ENCODE measurements at regions not wholly inside any gene's neighbourhood (a gene's known extent, or its start where the extent isn't known, plus 50 kb on each side); places are given as distances from the start of the nearest gene placed in this dataset.

GRCh38 chr5:133818869-133819600 is 149.4 kb downstream of the C5orf15 start:
- no peak overlapping the region for H3K4me3 Mint-ChIP-seq
- ATAC-seq (no peak), DNase-seq (no peak)
- H3K4me1 Mint-ChIP-seq: peaks cover 52% of the 10 kb centered on the region
- peaks cover 6% of the 10 kb centered on the region for H3K27me3 Mint-ChIP-seq
- H3K9me3 Mint-ChIP-seq: no peaks in the 10 kb centered on the region
- H3K27ac Mint-ChIP-seq: no peak overlapping the region

DNA sequence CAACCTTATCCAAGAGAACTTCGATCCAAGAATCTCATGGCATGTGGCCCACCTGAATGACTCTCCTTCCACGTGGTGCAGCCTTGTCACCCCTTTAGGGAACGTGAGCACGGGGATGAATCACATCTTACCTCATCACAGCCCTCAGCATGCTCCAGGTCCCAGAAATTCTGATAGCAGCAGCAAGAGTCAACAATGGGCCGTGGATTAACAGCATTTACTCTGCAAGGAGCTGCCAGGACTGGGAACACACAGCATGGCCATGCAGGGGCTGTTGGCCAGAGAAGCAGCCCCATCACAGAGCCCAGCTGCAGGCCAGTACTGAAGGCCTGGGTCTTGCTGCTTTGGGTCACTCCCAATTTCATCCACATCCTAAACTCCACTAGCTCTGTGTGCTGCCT is 150.4 kb downstream of the C5orf15 start:
- peaks cover 10% of the 10 kb centered on the region for H3K27me3 Mint-ChIP-seq
- ATAC-seq: no peak

DNA sequence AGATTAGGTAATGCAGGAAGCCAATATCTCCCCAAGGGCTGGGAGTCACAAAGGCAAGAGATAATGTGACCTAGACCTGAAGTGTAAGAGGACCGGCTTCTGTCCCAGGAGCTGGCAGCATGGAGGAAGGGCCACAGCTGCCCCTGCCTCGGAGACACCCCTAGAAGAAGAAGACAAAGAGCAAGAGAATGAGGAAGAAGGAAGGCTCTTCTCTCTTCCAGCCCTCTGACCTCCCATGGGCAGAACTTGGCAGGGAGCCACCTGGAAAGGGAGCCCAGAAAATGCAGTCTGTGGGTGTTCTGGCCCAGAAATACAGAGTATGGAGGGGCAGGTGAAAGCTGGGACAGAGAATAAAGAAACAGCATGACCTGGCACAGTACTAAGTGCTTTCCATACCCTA is 151.0 kb downstream of the C5orf15 start:
- Mint-ChIP-seq H3K27ac (no peak overlapping the region), H3K4me3 (no peak overlapping the region), H3K27me3 (peaks cover 10% of the 10 kb centered on the region), H3K4me1 (peaks cover 39% of the 10 kb centered on the region), H3K9me3 (no peaks in the 10 kb centered on the region)
- ATAC-seq: no peak
- no peak for DNase-seq

More for the DNA sequence above, 150.4 kb downstream of the C5orf15 start:
- no peak for DNase-seq
- Mint-ChIP-seq H3K4me3 (no peak overlapping the region), H3K27ac (no peak overlapping the region), H3K9me3 (no peaks in the 10 kb centered on the region), H3K4me1 (peaks cover 45% of the 10 kb centered on the region)

DNA sequence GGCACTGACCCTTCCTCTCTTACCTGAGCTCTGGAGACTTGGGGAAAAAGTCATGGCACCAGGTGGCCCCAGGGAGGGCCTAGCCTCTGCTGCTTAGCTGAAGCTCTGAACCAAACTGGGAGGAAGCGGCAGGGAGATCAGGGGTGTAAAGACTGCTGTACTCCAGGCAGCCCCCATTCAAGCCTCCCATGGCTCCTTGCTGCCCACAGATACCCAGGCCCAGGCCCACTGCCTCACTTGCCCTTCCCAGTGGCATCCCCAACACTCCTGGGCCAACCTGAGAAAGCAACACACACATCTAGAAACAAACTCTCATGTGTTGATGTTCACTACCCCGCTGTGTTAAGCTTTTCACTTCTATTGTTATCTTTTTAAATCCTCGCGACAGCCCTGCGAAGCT is 151.6 kb downstream of the C5orf15 start:
- Mint-ChIP-seq H3K27ac (no peak overlapping the region), H3K4me3 (no peak overlapping the region), H3K27me3 (peaks cover 17% of the 10 kb centered on the region), H3K4me1 (peaks cover 34% of the 10 kb centered on the region), H3K9me3 (no peaks in the 10 kb centered on the region)
- DNase-seq (no peak), ATAC-seq (no peak)

GRCh38 chr5:133814152-133814551 is 154.3 kb downstream of the C5orf15 start:
- peaks cover 17% of the 10 kb centered on the region for H3K27me3 Mint-ChIP-seq
- H3K4me3 Mint-ChIP-seq: no peak overlapping the region
- H3K9me3 Mint-ChIP-seq: no peaks in the 10 kb centered on the region
- H3K27ac Mint-ChIP-seq: peak overlapping the region in 1 of 2 donors; percentile 74
- no peak for ATAC-seq
- H3K4me1 Mint-ChIP-seq: peaks cover 11% of the 10 kb centered on the region
- no peak for DNase-seq

DNA sequence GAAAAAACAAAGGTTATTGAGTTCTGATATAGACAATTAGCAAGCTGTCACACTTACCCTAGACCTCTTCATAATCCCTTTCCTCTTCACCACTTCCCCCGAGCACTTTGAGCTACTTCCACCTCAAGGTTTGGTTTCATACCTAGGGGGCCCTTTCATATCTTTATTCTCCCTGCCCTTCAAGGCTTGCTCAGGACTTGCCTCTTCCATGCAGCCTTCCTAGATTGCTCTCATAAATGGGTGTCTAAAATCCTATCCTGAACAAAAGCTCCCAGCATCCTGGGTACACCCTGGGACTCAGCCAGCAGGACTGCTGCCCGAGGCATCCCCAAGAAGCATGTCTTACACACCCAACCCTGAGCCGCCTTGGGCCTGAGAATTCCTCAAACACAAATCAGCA is 157.3 kb downstream of the C5orf15 start:
- ATAC-seq (no peak), DNase-seq (no peak)
- Mint-ChIP-seq H3K4me3 (no peak overlapping the region), H3K27me3 (peaks cover 17% of the 10 kb centered on the region), H3K27ac (no peak overlapping the region), H3K4me1 (peaks cover 6% of the 10 kb centered on the region), H3K9me3 (no peaks in the 10 kb centered on the region)

DNA sequence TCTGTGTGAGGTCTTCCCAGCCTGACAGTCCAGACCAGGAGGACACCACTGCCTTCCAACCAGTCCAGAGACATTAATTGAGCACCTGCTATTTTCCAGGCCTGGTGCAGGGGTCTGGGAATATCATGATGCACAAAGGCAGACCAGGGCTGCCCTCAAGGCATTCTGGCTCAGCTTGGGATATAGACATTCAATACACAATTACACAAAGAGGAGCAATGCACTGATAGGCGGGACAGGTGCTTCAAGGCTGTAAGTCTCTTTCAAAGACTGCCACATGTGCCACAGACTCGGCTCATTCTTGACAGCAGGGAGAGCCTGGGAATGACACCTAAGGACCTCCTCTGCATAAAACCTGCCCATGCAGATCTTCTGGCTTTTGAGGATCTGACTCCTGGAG is 158.6 kb downstream of the C5orf15 start:
- Mint-ChIP-seq H3K27me3 (peaks cover 17% of the 10 kb centered on the region), H3K9me3 (no peaks in the 10 kb centered on the region), H3K4me3 (no peak overlapping the region), H3K27ac (no peak overlapping the region), H3K4me1 (peaks cover 6% of the 10 kb centered on the region)
- DNase-seq (no peak), ATAC-seq (no peak)

- no peak for ATAC-seq
- Mint-ChIP-seq H3K4me3 (no peak overlapping the region), H3K9me3 (no peaks in the 10 kb centered on the region), H3K4me1 (no peaks in the 10 kb centered on the region), H3K27ac (no peak overlapping the region), H3K27me3 (peaks cover 6% of the 10 kb centered on the region)
- DNase-seq: no peak
Measured at GRCh38 chr5:133807348-133807747, 161.1 kb downstream of the C5orf15 start.

DNA sequence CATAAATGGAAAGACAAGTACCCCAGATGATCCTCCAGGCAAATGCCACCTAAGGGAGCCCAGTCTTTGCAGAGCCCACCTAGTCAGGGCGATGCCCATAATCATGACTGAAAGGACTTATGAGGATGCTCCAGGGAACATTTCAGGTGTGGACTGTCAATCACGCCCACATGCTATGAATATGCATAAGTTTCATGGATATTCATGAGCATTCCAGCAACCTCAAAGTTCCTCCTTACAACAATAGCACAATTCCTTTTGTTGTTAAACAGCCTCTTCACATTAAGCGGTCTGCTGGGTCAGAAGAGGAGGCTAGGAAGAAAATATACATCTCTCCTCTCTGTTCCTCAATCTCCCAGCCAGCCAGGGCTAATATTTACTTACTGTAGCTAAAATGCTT is 161.6 kb downstream of the C5orf15 start:
- Mint-ChIP-seq H3K4me1 (no peaks in the 10 kb centered on the region), H3K4me3 (no peak overlapping the region), H3K27me3 (peaks cover 4% of the 10 kb centered on the region), H3K27ac (no peak overlapping the region), H3K9me3 (no peaks in the 10 kb centered on the region)
- no peak for ATAC-seq
- DNase-seq: no peak

- DNase-seq (no peak), ATAC-seq (no peak)
- peak overlapping the region in 1 of 2 donors; percentile 79 for H3K27ac Mint-ChIP-seq
- no peak overlapping the region for H3K4me3 Mint-ChIP-seq
- no peaks in the 10 kb centered on the region for H3K9me3 Mint-ChIP-seq
- peaks cover 6% of the 10 kb centered on the region for H3K4me1 Mint-ChIP-seq
- peaks cover 13% of the 10 kb centered on the region for H3K27me3 Mint-ChIP-seq
Measured at GRCh38 chr5:133801955-133802751, 166.3 kb downstream of the C5orf15 start.

DNA sequence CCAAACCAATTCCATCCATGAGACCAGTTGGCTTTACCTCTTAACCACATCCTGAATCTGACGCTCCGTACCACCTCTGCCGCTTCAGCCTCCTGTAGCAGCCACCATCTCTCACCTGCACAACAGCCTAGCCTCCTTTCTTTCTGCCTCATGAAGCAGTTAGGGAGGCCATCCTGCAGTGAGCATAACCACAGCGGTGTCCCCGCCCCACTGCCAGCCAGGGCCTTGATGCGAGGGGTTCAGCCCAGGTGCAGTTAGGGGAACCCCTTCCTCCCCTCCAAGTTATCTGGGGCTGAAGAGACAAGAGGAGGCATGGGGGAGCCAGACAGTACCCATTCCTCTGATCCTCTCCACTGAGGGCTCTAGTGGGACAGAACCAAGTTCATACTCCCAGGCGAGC is 167.0 kb downstream of the C5orf15 start:
- no peak for DNase-seq
- H3K27ac Mint-ChIP-seq: no peak overlapping the region
- H3K27me3 Mint-ChIP-seq: peaks cover 13% of the 10 kb centered on the region
- ATAC-seq: no peak
- no peak overlapping the region for H3K4me3 Mint-ChIP-seq
- no peaks in the 10 kb centered on the region for H3K9me3 Mint-ChIP-seq
- H3K4me1 Mint-ChIP-seq: peaks cover 6% of the 10 kb centered on the region

DNA sequence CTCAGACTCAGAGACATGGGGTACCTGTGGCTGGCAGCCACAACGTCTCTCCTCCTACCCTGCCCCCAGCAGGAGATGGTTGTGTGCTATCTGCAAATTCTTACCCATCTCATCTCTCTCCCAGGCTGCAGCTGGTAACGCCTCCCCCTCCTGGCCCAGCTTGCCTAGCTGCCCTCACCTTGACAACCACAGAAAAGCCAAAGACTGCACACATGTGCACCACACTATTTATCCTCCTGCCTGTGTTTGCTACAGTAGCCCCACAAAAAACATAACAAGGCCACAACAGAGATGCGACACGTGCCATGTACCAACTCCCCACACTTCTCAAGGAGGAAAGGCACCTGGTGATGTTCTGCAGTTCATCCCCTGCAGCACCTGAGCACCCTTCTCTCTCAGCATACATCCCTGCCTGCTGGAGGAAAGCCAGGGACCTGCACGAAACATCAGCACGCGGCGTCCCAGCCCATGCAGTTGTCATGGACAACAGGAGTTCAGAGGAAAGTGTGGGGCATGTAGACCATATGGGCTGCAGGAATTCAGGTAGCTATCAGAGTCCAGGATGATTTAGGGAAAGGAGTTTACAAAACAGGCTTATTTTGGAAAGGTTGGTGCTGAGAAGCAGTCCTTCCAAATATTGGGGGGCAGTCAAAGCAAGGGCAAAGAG is 168.7 kb downstream of the C5orf15 start:
- Mint-ChIP-seq H3K27ac (no peak overlapping the region), H3K9me3 (no peaks in the 10 kb centered on the region), H3K27me3 (peaks cover 13% of the 10 kb centered on the region), H3K4me1 (peaks cover 6% of the 10 kb centered on the region), H3K4me3 (no peak overlapping the region)
- no peak for DNase-seq
- no peak for ATAC-seq

DNA sequence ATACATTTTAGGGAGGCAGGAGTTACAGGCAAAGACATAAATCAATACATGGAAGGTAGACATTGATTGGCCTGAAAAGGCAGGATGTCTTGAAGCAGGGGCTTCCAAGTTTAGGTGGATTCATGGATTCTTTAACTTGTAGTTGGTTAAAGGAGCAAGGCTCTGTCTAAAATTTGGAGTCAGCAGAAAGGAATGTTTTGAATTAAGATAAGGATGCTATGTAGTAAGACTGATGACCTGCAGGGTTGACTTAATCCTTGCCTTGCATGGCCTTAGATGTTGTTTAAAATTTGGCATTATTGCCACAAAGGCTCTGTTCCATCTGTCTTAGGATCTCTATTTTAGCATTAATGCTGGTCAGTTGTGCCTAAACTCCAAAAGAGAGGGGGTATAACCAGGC is 171.3 kb downstream of the C5orf15 start:
- Mint-ChIP-seq H3K27me3 (peaks cover 13% of the 10 kb centered on the region), H3K27ac (no peak overlapping the region), H3K4me1 (peaks cover 6% of the 10 kb centered on the region), H3K9me3 (no peaks in the 10 kb centered on the region), H3K4me3 (no peak overlapping the region)
- ATAC-seq: no peak
- no peak for DNase-seq

- peaks cover 3% of the 10 kb centered on the region for H3K27me3 Mint-ChIP-seq
- no peak overlapping the region for H3K4me3 Mint-ChIP-seq
- peaks cover 6% of the 10 kb centered on the region for H3K4me1 Mint-ChIP-seq
- H3K9me3 Mint-ChIP-seq: no peaks in the 10 kb centered on the region
- ATAC-seq (no peak), DNase-seq (no peak)
- peak overlapping the region in 1 of 2 donors; percentile 21 for H3K27ac Mint-ChIP-seq
Measured at GRCh38 chr5:133796186-133796585, 172.2 kb downstream of the C5orf15 start.

- no peaks in the 10 kb centered on the region for H3K9me3 Mint-ChIP-seq
- ATAC-seq: no peak
- H3K27me3 Mint-ChIP-seq: no peaks in the 10 kb centered on the region
- H3K27ac Mint-ChIP-seq: no peak overlapping the region
- no peak for DNase-seq
- H3K4me1 Mint-ChIP-seq: peaks cover 5% of the 10 kb centered on the region
- H3K4me3 Mint-ChIP-seq: no peak overlapping the region
Measured at GRCh38 chr5:133794771-133795415, 173.5 kb downstream of the C5orf15 start.
